GM19324 (cell line): ENCODE measurements at regions not wholly inside any gene's neighbourhood (a gene's known extent, or its start where the extent isn't known, plus 50 kb on each side); places are given as distances from the start of the nearest gene placed in this dataset.

Experiments used
- ATAC-seq: cut with Tn5 transposase; IDR thresholded peaks from one replicate; pipeline ENCODE4 v1.9.1; 2021; ENCODE audit warnings: mild to moderate bottlenecking, moderate library complexity; ENCODE audit not compliant: unreplicated experiment, low FRiP score

DNA sequence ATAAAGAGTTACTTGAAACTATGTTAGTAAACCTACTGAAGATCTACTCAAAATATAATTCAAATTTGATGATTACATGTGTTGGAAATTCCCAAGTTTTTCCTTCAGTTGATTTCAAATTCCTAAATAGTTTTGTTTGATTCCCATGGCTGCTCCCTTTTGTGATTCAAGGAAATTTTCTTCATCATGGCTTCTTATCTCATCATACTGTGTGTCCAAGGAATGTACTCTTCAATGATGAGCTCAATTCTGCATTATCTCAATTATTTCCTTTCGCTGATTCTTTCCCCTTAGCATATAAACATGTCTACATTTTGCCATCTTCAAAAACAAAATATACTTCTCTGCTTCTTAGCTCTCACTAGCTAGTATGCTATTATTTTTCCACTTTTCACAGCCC, 460.4 kb upstream of the NAALADL2 start:
- ATAC-seq, result no peak

DNA sequence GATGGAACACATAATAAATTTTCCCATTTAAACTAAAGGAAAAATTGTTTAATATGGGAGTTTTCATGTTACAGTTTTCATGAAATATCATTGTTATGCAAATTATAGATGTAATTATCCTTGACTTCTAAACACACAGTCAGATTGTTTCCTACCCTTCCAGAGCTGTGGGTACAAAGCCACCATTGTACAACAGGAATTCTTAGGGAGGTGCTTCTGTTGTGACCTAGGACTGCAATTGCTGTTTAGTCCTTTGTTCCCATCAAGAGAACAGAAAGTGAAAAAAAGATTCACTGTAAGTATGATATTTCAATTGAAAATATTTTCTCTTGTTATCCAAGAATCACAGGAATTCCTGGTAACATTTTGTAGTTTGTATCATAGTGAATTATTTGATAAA, 455.3 kb upstream of the NAALADL2 start:
- no peak for ATAC-seq

DNA sequence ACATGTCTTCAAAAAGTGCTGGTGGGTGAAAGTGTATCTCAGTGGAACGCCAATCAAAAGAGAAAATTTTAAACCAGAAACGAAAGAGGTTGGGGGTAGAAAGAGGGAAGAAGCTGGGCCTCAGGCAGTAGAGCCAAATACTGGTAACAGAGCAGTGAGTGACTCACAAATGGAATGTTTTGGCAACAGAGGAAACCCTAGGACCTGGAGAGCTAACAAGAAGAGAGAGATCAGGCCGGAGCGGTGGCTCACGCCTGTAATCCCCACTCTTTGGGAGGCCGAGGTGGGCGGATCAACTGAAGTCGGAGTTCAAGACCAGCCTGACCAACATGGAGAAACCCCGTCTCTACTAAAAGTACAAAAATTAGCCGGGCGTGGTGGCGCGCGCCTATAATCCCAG, 450.8 kb upstream of the NAALADL2 start:
- ATAC-seq, result no peak

DNA sequence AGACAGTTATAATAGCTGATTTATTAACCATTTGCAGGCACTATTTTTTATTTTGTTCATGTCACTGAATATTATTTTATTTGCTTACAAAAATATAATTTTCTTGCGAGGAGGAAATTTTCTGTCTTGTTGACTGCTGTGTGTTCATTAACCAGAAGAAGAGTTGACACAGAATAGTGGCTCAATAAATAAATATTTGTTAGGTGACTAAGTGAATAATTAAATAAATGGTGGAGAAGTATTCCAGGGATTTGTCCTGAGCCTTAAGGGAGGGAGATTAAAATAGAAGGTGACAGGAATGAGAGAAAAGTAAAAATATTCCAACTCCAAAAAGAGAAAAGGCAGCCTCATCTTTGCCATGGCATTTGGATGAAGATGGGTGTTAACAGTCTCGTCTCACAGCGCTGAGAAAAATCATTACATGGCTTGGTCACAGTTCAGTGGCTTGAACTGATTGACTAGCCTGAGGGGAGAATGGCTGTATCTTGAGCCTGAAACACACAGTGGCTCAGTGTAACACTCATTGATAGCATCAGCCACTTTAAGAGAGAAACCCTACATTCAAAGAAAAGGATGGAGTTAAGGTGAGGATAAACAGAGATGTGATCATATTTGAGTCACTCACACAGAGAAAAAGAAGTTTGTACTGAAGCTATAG, 449.9 kb upstream of the NAALADL2 start:
- ATAC-seq, result no peak

DNA sequence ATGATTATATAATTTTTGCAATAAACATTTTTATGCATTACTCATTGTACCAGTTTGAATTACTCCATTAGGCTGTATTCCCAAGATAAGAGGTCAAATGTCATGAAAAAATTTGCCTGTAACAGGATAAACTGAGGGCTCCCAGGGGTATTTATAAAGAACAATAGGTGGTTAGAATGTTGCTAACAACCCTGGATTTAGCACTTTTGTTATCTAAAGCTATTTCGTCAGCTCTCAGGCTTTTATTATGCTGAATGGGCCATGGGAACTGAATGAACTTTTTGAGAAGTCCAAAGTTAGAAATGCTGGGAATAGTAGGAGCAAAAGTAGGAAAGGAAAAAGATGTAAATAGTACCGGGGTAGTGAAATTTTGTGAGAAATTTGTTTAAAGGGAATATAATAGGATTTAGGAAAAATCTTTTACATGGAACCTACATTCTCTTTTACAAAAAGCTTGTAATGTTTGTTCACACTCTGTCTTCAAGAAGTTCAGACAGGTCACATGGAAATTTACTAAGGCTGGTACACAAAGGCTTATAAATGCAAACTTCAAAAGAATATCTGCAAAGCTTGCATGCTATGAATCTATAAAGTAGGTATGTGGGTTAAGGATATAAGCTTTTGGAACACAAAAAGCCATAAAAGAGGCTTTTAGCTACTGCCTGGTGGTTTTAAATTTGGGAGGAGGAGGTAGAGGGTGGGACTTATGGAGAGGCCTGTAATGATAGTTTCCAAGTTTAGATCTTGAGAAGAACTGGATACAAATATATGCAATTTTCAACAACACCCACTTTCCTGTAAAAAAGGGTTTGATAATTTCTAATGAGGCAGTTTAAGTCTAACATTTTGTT, 445.8 kb upstream of the NAALADL2 start:
- no peak for ATAC-seq

DNA sequence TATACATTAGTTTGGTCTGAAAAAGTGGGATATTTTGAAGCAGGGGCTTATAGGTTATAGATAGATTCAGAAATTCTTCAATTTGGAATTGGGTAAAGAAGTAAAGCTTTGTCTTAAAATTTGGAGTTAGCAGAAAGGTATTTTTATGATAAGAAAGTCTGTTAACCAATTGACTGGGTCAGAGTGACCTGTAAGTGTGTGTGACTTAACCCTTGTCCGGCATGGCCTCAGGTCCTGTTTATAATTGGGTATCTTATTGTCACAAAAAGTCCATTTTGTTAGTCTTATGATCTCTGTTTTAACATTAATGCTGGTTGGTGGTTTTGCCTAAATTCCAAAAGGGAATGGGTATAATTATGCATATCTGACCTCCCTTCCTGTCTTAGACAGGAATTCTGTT, 444.2 kb upstream of the NAALADL2 start:
- ATAC-seq, result no peak

DNA sequence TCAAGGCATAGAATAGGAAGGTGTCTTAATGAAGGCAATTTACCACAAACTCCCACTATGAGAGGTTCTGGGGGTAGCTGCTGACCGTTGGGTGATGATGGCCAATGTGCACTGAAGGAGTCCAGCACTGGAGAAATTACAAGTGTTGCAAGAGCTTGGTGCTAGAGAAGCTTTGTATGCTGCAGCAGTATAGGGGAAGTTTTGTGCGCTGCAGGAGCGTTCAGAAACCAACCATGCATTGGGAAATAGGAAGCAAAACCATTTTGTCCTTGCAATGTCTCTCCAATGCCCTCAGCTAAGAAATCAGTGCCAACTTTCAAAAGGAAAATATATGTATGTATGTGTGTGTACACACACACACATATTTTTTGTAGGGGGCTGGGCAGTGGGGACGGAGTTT, 441.6 kb upstream of the NAALADL2 start:
- ATAC-seq, result no peak

DNA sequence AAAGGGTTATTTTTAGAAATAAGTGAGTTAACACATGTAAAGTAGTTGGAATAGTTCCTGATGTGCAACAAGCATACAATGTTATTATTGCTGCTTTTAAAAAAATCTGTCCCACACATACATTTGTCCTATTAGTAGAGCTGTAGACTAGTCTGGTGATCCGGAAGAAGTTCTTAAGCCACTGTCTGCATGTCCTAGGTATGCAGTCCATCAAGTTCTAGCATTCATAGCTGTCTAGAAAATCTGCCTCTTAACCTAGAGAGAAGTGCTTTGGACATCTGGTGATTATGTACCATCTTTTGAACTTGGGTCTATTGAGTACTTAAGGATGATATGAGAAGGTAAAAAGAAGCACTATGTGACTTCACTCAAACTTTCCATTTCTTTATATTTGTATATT, 439.9 kb upstream of the NAALADL2 start:
- ATAC-seq, result no peak

DNA sequence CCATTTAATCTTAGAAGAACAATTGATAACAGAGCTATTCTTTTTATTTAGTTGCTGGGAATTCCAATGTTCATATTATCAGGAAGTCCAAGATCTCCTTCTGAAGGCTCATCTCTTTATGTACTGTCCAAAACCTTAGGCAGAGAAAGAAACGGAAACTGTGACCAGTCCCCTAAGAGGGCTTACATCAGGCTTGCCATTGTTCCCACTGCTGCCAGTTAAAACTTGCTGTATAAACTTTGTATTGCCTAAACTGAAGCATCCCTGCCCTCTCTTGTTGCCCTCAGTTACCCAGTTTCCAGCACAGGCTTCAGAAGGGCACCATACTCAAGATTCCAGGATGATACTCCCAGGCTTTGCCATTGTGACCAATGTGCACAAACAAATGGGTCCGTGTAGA, 435.2 kb upstream of the NAALADL2 start:
- ATAC-seq, result no peak

DNA sequence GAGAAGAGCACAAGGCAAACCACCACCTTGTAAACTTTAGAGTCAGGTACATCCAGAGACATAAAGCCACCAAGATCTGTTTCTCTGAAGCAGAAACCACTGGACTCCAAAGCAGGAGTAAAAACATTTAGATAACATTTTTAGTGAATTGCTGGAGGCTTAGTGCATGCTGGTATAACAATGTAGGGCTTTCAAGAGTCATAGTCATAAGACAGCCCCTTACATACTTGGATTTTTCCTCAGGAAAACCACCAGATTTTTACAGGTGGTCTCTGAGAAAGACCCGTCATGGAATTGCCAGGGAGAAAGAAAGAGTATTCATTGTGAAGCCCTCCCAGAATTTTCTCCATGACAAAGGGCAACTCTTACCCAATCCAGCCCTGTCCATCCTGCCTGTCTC, 434.5 kb upstream of the NAALADL2 start:
- ATAC-seq, result no peak

DNA sequence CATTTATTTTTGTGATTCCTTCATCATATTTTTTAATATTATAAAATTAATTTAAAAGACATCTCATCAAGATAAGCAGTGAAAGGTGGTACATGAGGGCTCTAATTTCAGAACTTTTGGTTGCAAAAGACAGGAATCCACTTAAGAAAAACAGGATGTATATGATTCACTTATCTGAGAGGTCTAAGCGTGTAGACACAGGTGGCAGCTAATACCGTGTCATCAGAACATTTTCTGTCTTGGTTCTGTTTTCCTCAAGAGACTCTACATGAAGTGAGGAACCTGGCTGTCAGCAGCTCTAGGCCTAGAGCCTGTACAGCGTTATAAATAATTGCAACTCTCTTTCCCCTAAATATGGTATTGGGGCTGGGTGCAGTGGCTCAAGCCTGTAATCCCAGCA, 433.7 kb upstream of the NAALADL2 start:
- ATAC-seq, result no peak

DNA sequence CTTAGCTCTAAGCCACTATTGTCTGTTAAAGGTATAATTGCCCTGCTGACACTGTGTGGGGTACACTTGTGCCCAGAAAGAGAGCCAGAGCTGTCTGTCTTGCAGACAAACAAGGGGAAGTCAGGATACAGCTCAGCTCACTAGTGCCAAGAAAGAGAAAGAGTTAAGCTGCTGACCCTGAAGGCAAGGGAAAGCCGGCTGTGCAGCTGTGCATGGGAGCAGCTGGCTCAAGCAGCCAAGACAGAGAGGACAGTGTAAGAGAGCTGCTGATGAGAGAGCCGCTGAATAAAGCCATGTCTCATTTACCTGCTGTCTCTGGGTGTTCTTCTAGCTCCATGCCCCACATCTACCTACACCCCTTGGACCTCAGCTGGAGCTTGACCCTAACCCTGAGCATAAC, 428.1 kb upstream of the NAALADL2 start:
- ATAC-seq, result no peak

DNA sequence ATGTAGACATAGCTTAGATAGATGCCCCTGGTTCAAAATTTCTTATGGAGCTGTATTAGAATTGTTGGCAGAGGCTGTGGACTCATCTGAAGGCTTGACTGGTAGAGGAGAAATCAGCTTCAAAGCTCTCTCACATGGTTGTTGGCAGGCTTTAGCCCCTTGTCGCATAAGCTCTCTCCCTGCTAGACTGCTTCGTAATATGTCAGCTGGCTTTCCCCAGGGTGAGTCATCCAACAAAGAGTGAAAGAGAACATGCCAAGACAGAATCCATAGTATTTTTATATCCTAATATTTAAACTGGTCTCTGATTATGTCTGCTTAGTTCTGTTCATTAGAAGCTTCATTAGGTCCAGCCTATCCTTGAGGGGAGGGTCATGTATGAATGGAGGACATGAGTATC, 427.4 kb upstream of the NAALADL2 start:
- no peak for ATAC-seq

DNA sequence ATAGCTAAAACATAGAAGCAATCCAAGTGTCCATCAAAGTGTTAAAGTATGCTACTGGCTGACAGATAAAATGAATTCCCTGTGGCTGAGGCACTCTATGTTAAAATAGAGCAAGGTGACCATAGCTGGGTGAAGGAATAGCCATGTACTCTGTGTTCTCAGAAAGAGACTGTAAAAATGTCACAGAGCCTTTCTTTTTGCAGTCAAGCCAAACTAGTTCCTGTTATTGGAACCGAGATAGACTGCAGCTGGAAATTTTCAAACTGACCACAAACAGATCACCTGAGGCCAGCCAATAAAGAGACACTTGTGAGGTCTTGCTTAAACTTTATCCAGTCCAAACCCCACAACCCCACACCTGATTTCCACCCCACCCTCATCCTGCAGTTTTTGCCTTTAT, 422.8 kb upstream of the NAALADL2 start:
- ATAC-seq, result no peak

DNA sequence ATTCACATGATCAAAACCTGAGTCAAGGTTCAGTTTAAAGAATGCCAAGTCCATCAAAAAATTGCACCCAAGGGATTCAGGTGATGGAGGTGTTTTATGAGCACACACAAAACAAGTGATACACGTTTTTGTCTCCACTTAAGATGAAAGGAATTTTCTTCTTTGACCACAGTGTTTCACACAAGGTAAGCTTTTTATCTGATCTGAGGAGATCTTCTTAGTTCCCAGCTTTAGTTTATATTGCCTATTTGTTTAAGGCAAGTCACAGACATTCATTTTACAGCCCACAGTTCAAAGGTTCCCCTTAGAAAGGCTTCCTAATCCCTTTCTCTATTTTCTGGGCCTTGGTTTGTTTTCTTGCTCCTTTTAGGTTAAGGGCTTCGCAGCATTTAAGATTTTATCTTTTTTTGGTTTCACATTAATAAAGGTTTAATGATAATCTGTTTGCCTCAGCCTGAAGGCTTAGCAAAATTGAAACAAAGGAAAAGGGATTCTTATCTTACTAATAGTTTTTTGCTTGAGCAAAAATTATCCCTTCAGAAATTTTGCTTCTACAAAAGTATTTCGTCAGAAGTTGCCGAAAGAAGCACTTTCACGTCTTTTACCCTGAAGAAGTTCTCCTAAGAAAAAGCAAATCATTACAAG, 420.5 kb upstream of the NAALADL2 start:
- no peak for ATAC-seq

DNA sequence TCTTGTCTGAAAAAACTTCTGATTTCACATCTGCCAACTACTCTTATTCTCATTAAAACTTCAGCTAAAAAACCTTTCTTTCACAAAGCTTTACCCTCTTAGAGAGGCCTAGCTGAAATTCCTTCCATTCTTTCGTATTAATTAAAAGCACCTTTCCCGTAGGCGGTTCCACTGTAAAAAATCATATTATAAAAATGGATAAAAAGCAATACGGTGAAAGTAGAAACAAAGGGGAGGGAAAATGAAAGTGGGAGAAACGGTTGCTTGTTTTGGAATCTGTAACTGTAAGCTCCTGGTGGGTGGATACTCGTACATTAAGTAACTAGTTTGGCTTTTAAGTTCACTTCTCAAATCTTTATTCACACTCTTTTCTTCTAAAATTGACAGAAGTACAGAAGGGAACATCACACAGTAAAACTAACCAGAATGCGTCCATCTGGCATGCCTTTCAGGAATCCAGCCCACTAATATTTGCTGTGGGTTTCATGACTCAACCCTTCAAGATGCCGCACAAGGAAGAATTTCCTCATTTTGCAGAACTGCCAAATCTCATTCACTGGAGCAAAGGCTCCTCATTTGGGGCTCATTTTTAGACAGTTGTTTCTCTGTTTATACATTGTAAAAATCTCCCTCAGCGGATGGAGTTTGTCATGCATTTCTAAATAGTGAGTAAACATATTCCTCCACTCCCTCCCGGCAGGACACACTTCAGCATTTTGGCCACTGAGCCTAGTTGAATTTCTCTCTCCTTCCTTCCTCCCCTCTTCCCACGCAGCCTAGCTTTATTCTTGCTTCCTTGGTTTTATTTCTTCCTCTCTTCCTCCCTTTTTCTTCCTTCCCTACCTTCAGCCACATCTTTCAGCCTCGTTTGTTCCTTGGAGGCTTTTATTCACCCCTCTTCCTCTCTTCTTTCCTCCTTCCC, 419.5 kb upstream of the NAALADL2 start:
- ATAC-seq, result no peak

DNA sequence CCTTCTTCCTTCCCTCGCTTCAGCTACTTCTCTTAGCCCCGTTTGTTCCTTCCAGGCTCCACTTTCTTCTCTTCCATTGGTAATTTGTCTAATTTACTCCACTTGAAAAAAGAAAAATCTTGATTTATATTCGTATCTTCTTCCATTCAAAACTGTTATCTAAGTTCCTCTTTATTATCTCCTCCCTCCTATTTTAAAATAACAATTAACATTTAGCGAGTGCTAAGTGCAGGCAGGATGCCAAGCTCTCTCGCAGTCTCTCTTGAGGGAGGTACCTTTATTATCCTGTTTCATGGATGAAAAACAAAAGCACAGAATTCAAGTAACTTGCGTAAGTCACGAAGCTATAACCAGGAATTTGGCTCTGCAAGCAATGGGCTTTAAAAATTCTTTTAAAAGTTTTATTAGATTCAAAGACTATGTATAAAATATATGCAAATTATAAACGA, 418.9 kb upstream of the NAALADL2 start:
- ATAC-seq, result no peak

DNA sequence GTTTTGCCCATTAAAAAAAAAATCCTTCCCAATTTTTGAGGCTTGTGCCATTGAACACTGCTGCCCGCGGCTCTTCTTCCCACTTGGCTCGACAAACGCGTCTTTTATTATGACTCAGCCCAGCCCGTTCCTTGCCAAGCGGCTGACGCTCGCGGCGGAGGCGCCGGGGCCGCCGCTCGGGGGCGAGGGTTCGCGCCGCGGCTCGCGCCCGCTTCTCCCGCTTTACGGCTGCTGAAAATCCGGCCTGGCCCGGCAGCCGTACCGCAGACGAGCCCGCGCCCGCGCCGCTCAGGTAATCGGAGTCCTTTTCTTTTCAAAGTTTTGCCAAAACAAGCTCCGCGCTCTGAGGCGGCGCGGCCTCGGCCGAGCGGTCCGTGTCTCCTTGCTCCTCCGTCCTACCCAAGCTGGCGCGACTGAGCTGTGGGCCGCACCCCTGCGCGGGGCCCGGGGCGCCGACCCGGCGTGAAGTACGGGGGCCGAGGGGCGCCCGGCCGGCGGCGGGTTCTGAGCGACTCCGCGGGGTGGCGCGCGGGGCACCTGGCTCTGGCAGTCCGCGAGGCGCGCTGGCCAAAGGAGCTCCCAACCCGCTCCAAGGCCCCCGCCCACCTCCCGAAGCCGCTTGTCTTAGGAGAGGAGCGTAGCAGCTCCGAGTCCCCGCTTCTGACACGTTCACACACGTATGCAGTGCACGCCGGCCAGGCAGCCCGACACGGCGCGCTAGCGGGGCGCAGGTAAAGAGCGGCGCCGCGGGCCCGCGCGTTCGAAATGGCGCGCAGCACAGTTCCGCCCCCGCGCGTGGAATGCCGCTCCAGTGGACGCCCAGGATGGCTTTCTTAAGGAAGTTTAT, 418.2 kb upstream of the NAALADL2 start:
- peak; percentile 62 for ATAC-seq

DNA sequence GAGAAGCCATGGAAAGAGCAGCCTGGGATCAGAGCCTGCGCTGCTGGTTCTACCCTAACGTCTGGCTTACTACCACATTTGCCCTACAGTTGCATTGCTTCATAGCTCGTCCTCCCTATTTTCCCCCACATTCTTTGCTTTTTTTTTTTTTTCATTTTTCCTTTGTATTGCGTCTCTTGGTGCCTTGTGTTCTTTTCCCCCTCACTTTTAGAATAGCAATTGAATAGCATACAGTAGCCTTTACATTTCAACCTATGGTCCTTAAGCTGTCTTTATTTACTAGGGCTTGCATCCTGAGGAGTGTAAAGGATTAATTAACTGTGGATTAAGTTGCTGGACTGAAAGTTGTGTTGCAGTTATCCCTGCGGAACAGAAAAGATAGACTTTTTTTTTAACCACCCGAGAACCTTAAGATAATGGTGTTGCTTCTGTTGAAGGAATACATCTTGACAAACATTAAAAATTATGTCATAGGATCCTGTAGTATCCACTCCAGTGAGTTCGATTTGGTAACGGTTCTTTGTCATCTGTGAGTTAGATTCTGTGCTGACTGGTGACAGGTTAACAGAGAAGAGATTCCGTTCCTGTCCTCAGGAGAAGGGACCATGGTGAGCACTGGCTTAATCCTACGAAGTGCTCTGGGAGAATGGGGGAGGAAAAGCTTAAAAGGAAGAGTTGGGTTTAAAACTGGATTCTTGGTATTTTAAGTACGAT, 417.4 kb upstream of the NAALADL2 start:
- no peak for ATAC-seq
